ENCODE measurements at regions not wholly inside any gene's neighbourhood (a gene's known extent, or its start where the extent isn't known, plus 50 kb on each side); places are given as distances from the start of the nearest gene placed in this dataset.

DNA sequence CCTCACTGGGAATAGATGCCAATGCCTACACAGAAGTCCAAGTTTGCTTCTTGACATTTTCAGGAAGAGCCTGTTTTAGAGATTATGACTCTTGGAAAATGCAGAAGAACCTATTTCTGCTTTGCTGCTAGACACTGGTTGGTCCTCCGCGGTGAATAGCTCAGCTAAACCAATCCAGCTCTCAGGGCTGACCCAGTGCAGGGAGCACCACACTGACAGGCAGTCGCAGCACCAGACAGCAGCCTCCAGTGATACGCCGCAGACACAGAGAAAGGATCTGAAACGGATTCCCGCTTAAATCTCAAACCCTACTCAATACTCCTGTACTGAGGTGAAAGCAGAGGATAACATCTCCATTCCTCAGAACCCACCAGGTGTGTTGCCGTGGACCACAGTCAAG lies 183.4 kb downstream of the ENGASE start:
- TF ChIP-seq, protein P1, sequence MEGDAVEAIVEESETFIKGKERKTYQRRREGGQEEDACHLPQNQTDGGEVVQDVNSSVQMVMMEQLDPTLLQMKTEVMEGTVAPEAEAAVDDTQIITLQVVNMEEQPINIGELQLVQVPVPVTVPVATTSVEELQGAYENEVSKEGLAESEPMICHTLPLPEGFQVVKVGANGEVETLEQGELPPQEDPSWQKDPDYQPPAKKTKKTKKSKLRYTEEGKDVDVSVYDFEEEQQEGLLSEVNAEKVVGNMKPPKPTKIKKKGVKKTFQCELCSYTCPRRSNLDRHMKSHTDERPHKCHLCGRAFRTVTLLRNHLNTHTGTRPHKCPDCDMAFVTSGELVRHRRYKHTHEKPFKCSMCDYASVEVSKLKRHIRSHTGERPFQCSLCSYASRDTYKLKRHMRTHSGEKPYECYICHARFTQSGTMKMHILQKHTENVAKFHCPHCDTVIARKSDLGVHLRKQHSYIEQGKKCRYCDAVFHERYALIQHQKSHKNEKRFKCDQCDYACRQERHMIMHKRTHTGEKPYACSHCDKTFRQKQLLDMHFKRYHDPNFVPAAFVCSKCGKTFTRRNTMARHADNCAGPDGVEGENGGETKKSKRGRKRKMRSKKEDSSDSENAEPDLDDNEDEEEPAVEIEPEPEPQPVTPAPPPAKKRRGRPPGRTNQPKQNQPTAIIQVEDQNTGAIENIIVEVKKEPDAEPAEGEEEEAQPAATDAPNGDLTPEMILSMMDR (IDR thresholded peaks at IDR 0.05) = no peak
- no peak for TF ChIP-seq POLR2A (IDR thresholded peaks at IDR 0.05)
